Adrenal gland (tissue), 9 donors: ENCODE measurements at regions not wholly inside any gene's neighbourhood (a gene's known extent, or its start where the extent isn't known, plus 50 kb on each side); places are given as distances from the start of the nearest gene placed in this dataset.
"Not testable (repeated sequence)": the region's sequence is repeated elsewhere in the genome, so short reads cannot be mapped to it uniquely, and the experiment has no call there.

Experiments used
- DNase-seq, 7 donors: peaks; one replicate each; pipeline ENCODE4 v3.0.0-alpha.2; 2019 to 2020
- H3K27ac ChIP-seq, 5 donors: fragments of 200-600 bp; sonication (generic) in 4 of 5; 1 replicate in 3 of 5; 2 replicates in 2 of 5; pipeline versions ENCODE4 v1.5.1 to v1.8.0; 2016 to 2020; ENCODE audit warnings: mild to moderate bottlenecking in 1 of 5
- H3K27me3 ChIP-seq: fragments of 200-600 bp; 2 replicates; pipeline ENCODE4 v1.8.0; 2021
- H3K36me3 ChIP-seq, 2 donors: fragments of 200-600 bp; replicated peaks in 1 of 2; 1 replicate in 1 of 2; 2 replicates in 1 of 2; pipeline versions ENCODE4 v1.5.1 to v1.8.0; 2018 to 2022
- H3K4me1 ChIP-seq, 2 donors: fragments of 200-600 bp; replicated peaks in 1 of 2; 1 replicate in 1 of 2; 2 replicates in 1 of 2; pipeline versions ENCODE4 v1.5.1 to v1.8.0; 2018 to 2021
- H3K4me3 ChIP-seq, 4 donors: fragments of 200-600 bp; sonication (generic) in 3 of 4; one replicate each; pipeline ENCODE4 v1.5.1; 2016 to 2018
- H3K9me3 ChIP-seq, 3 donors: fragments of 200-600 bp; sonication (generic) in 1 of 3; replicated peaks in 1 of 3; 1 replicate in 2 of 3; 2 replicates in 1 of 3; pipeline versions ENCODE4 v1.5.1 to v1.8.0; 2016 to 2021
- POLR2A ChIP-seq, 2 donors: fragments of 450-650 bp; IDR thresholded peaks; one replicate each; pipeline ENCODE4 v1.6.1; 2017; ENCODE audit warnings: antibody characterized with exemption in 2 of 2, mild to moderate bottlenecking in 2 of 2, moderate library complexity in 1 of 2
- WGBS, 4 donors: extraction: QIAGEN DNeasy Blood & Tissue Kit in 2 of 4; methylation state at CpG; one replicate each; pipeline versions ENCODE4 v1.1.5 to v1.1.7; 2013 to 2017; 5-methylcytosine and 5-hydroxymethylcytosine counted together
- intact Hi-C, 2 donors: fragments of 100-400 bp; cut with DNase I; formaldehyde crosslinking; loops; one replicate each; pipeline versions ENCODE4 v1.14.1 to v1.15.0; 2022 to 2023
- TF ChIP-seq, protein P1 (sequence below), 6 experiments: fragments of 450-650 bp in 4 of 6; fragments of 200-600 bp in 2 of 6; sonication (generic) in 1 of 6; IDR thresholded peaks; 1 replicate in 5 of 6; 2 replicates in 1 of 6; pipeline versions ENCODE4 v1.5.1 to v1.8.0; 2016 to 2021; ENCODE audit warnings: antibody characterized with exemption in 6 of 6, mild to moderate bottlenecking in 2 of 6, moderate library complexity in 1 of 6
- donor health status: healthy with polysubstance abuse.
- donor health status: Bipolar disorder and iron deficiency.
- donor health status: DM: yes; HTN: yes; CAD: no.
- donor health status: DM: no; HTN: no; CAD: no.
- donor health status: DM: no; HTN: no; CAD: no.

DNA sequence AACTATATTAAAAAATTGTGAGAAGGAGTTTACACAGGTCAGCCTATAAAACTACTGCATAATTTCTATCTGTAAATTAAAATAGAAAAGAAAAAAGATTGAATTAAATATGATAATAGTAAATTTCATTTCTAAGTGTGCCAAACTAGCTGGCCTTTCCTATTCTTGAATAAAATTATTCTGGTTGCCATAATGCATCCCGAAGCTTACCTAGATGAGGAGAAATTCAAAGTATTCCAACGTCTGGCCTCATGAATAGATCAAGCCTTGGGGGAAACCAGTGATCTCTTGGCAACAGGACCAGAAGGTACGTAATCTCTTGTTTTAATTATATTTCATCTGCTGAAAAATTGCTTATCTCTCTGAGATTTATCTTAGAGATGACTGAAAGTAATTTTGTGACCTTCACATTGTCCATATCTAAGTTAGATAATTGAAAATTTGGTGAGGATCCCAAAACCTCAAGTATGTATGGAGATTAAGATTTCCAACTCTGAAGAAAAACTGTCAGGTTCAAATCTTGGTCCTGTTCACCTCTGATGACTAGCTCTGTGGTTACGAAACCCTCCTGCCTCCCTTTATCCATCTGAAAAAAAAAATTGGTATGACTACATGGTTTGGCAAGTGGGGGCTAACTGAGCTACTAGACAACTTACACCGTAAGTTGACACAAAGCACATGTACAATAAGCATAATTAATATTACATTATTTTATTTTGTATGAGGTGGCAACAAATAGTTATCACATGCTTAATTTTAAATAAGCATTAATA, 891.4 kb upstream of the ADAMTS5 start:
- H3K4me3 ChIP-seq, H3K9me3 ChIP-seq, H3K27me3 ChIP-seq, DNase-seq, intact Hi-C loops, H3K36me3 ChIP-seq, H3K4me1 ChIP-seq, H3K27ac ChIP-seq: not testable (repeated sequence)
- WGBS, 4 donors, result 58 to 67% (median 63%) methylated on average over 5 of the region's 5 CpGs

DNA sequence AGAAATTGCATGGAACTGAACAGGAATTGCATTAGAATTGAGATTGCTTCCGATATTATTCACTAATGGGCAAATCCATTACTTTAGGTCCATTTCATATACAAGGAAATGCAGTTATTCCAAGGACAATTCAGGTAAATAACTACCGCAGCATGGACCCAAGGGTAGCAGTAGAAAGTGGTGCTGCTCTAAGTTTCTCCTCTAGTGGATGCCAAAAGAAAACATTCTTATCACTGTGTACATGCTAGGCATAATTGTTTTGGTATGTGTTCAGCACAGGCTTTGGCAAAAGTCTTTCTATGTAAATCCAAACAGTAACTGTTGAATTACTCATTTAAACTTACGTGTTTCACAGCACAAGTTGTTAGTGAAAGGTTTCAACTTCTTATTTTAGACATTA, 890.1 kb upstream of the ADAMTS5 start:
- H3K4me3 ChIP-seq, H3K27me3 ChIP-seq, DNase-seq, H3K27ac ChIP-seq, intact Hi-C loops, H3K9me3 ChIP-seq, H3K4me1 ChIP-seq, H3K36me3 ChIP-seq: not testable (repeated sequence)
- 61 to 91% (median 71%) methylated on average over 3 of the region's 3 CpGs for WGBS, 4 donors

DNA sequence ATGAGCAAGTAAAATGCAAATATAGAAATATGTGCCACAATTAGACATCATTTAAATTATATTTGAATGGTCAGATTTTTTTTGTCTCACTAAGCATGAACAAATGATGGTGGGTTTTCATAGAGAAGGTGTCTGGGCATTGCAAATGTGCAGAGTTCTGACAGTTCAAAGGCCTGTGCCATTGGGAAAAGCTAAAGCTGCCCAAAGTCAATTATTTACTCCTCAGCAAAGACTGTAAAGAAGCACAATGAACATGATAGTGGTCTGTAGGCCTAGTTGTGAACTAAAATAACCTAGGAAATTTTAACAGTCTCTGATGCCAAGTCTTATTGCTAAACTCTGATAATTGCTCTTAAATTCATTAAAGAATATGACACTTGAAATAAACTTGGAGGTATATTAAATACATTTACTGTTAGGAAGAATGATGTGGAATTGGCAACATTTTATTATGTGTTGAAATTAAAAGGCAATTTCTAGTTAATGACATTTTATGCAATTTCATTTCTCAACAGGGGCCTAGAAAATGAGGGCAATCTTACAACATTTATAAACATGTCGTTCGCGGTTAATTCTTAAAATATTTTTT, 874.3 kb upstream of the ADAMTS5 start:
- H3K27ac ChIP-seq, result no peak overlapping the region
- intact Hi-C loops, result no loop called here
- H3K4me3 ChIP-seq, result no peak overlapping the region
- WGBS, 4 donors, result 93 to 95% (median 95%) methylated on average over 3 of the region's 3 CpGs
- no peaks in the 10 kb centered on the region for H3K9me3 ChIP-seq
- H3K27me3 ChIP-seq, result no peaks in the 10 kb centered on the region
- TF ChIP-seq, protein P1, sequence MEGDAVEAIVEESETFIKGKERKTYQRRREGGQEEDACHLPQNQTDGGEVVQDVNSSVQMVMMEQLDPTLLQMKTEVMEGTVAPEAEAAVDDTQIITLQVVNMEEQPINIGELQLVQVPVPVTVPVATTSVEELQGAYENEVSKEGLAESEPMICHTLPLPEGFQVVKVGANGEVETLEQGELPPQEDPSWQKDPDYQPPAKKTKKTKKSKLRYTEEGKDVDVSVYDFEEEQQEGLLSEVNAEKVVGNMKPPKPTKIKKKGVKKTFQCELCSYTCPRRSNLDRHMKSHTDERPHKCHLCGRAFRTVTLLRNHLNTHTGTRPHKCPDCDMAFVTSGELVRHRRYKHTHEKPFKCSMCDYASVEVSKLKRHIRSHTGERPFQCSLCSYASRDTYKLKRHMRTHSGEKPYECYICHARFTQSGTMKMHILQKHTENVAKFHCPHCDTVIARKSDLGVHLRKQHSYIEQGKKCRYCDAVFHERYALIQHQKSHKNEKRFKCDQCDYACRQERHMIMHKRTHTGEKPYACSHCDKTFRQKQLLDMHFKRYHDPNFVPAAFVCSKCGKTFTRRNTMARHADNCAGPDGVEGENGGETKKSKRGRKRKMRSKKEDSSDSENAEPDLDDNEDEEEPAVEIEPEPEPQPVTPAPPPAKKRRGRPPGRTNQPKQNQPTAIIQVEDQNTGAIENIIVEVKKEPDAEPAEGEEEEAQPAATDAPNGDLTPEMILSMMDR (IDR thresholded peaks at IDR 0.05), result no peak
- TF ChIP-seq POLR2A (IDR thresholded peaks at IDR 0.05), result no peak
- DNase-seq, result no peak
- H3K4me1 ChIP-seq, result no peaks in the 10 kb centered on the region
- H3K36me3 ChIP-seq, result no peaks in the 10 kb centered on the region

DNA sequence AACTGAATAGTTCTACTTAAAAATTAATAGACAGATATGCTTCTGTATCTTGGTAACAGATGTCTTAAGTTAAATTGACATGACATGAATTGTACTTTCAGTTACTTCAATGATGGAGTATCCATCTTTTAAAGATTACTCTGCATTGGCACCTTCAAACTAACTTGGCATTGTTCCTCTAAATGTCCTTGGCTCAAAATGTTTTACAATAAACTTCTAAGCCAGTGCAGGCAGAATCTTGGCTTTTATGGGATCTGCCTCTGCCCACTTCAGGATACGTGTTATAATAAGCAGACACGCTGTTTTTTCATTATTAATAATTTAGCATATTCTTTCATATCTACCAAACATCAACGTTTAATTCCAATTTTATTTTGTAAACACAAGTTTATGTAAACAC, 873.4 kb upstream of the ADAMTS5 start:
- WGBS, 4 donors, result 56 to 67% (median 65%) methylated on average over 3 of the region's 3 CpGs
- no peaks in the 10 kb centered on the region for H3K4me1 ChIP-seq
- DNase-seq, result no peak
- no peak for TF ChIP-seq POLR2A (IDR thresholded peaks at IDR 0.05)
- TF ChIP-seq, protein P1 (IDR thresholded peaks at IDR 0.05), result no peak
- peaks cover 0 to 4% (median 0%) of the 10 kb centered on the region in 3 donors for H3K9me3 ChIP-seq
- H3K4me3 ChIP-seq, result no peak overlapping the region
- intact Hi-C loops, result no loop called here
- H3K36me3 ChIP-seq, result no peaks in the 10 kb centered on the region
- no peaks in the 10 kb centered on the region for H3K27me3 ChIP-seq
- H3K27ac ChIP-seq, result no peak overlapping the region

DNA sequence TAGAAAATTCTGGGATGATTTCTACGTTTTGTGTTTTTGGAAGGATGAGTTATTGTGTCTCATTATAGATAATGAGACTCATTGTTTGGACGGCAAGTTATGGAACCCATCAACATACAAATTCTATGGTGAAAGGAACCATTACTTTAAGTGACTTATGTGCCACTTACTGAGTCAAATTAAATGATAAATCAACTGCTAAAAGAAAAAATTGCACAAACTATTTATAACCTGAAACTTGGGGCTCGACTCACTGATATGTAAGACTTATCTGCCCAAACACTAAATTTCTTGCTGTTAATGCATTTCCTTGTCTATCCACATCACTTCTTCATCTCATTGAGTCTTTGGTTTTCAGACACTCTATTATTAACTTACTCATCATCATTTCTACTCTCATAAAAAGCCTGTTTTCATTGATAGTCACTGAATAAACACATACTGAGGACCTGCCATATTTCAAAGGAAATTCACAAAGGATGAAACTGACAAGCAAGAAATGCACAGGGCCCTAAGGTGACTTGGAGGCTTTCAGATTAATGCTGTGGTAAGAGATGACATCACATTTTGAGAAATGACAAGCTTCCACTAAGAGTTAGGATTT, 872.7 kb upstream of the ADAMTS5 start:
- TF ChIP-seq, protein P1 (IDR thresholded peaks at IDR 0.05), result no peak
- TF ChIP-seq POLR2A (IDR thresholded peaks at IDR 0.05), result no peak
- Histone ChIP-seq H3K27me3 (no peaks in the 10 kb centered on the region), H3K4me1 (no peaks in the 10 kb centered on the region), H3K36me3 (no peaks in the 10 kb centered on the region), H3K9me3 (peaks cover 0 to 6% (median 0%) of the 10 kb centered on the region in 3 donors), H3K4me3 (no peak overlapping the region), H3K27ac (no peak overlapping the region)
- DNase-seq, result no peak
- 46 to 57% (median 53%) methylated on average over 3 of the region's 3 CpGs for WGBS, 4 donors
- intact Hi-C loops, result no loop called here
